HepG2 (cell line): ENCODE measurements at regions not wholly inside any gene's neighbourhood (a gene's known extent, or its start where the extent isn't known, plus 50 kb on each side); places are given as distances from the start of the nearest gene placed in this dataset.

ENCODE experiments used
- ATAC-seq: fragments of 200-7000 bp; cut with Tn5 transposase; 3 replicates; pipeline ENCODE4 v1.9.1; 2020; ENCODE audit warnings: mild to moderate bottlenecking, moderate library complexity
- BruUV-seq: library from RNA; stranded (reverse); fragments of 400-500 nt; replicated peaks from 2 replicates; lab custom pipeline; 2021; lab: Mats Ljungman, UMichigan
- CTCF ChIA-PET: fragments of 300-600 bp; formaldehyde crosslinking; extraction: SDS; loops from one replicate; lab custom pipeline; 2021; ENCODE audit warnings: low total read pairs, inconsistent platforms, low intra/inter-chr PET ratio; lab: Yijun Ruan, JAX
- POLR2A ChIA-PET: fragments of 350-600 bp; sonication (Branson Sonifier 250); formaldehyde crosslinking; loops from one replicate; lab custom pipeline; 2020; ENCODE audit warnings: antibody characterized with exemption, inconsistent platforms; lab: Yijun Ruan, JAX
- DNase-seq: peaks from one replicate; pipeline ENCODE4 v3.0.0-alpha.2; 2015; ENCODE audit warnings: low spot score
- FAIRE-seq: peaks from 3 replicates; lab custom pipeline; 2011; peaks lifted over from hg19 to GRCh38; lab: Jason Lieb, UNC
- H2AFZ ChIP-seq: one replicate; pipeline ENCODE4 v1.6.1; 2011; ENCODE audit warnings: low read length, inconsistent platforms
- H3K27ac ChIP-seq: fragments of 300-600 bp; 3 replicates; pipeline ENCODE4 v1.8.0; 2011; ENCODE audit warnings: mixed run types, mild to moderate bottlenecking, mixed read lengths, low read length, inconsistent platforms; ENCODE audit not compliant: insufficient read depth; ENCODE audit errors: extremely low read length
- H3K27me3 ChIP-seq, 2 experiments: fragments of 200-600 bp in 1 of 2; 2 replicates in 1 of 2; 3 replicates in 1 of 2; pipeline versions ENCODE4 v1.6.0 to v1.8.0; 2011; ENCODE audit warnings: low read length in 2 of 2, mild to moderate bottlenecking in 2 of 2, moderate library complexity in 2 of 2, inconsistent platforms in 1 of 2; ENCODE audit not compliant: insufficient read depth in 2 of 2, control insufficient read depth in 1 of 2
- H3K36me3 ChIP-seq, 2 experiments: fragments of 200-600 bp in 1 of 2; replicated peaks in 1 of 2; 2 replicates in 1 of 2; 3 replicates in 1 of 2; pipeline versions ENCODE4 v1.5.1 to v1.8.0; 2011; ENCODE audit warnings: low read length in 2 of 2, inconsistent platforms in 1 of 2; ENCODE audit not compliant: insufficient read depth in 2 of 2, control insufficient read depth in 1 of 2
- H3K4me1 ChIP-seq: 2 replicates; pipeline ENCODE4 v1.5.1; 2012; ENCODE audit warnings: low read length, inconsistent platforms; ENCODE audit not compliant: insufficient read depth
- H3K4me2 ChIP-seq: 2 replicates; pipeline ENCODE4 v1.6.0; 2011; ENCODE audit warnings: low read depth, low read length, inconsistent platforms
- H3K4me3 ChIP-seq, 3 experiments: fragments of 200-600 bp in 1 of 3; sonication (generic), shearing (Covaris generic) in 1 of 3; replicated peaks in 1 of 3; 2 replicates each; pipeline ENCODE4 v1.5.1; 2011 to 2016; ENCODE audit warnings: low read length in 3 of 3, inconsistent platforms in 2 of 3, low read depth in 2 of 3, mild to moderate bottlenecking in 2 of 3, control low read depth in 1 of 3, mixed read lengths in 1 of 3; ENCODE audit not compliant: insufficient read depth in 1 of 3
- H3K79me2 ChIP-seq: one replicate; pipeline ENCODE4 v1.6.1; 2011; ENCODE audit warnings: low read length, inconsistent platforms; ENCODE audit not compliant: insufficient read depth
- H3K9ac ChIP-seq: 2 replicates; pipeline ENCODE4 v1.6.0; 2011; ENCODE audit warnings: mild to moderate bottlenecking, low read depth, low read length, inconsistent platforms; ENCODE audit not compliant: insufficient read depth
- H3K9me3 ChIP-seq: 2 replicates; pipeline ENCODE4 v1.5.1; 2012; ENCODE audit warnings: mild to moderate bottlenecking, low read length
- H4K20me1 ChIP-seq: 2 replicates; pipeline ENCODE4 v1.6.0; 2011; ENCODE audit warnings: inconsistent platforms, mild to moderate bottlenecking, low read length, moderate library complexity; ENCODE audit not compliant: insufficient read depth
- DMAP1 ChIP-seq: IDR thresholded peaks from 2 replicates; pipeline ENCODE4 v1.6.1; 2016
- E2F2 ChIP-seq: sonication (generic); formaldehyde crosslinking; IDR thresholded peaks from 2 replicates; pipeline ENCODE4 v1.4.0; 2020; ENCODE audit warnings: missing genetic modification reagents, borderline replicate concordance
- EZH2 ChIP-seq: conservative IDR thresholded peaks from 2 replicates; pipeline ENCODE4 v1.6.1; 2012; ENCODE audit warnings: mild to moderate bottlenecking, low read depth, low read length, moderate library complexity
- HMGA1 ChIP-seq: sonication (generic); formaldehyde crosslinking; conservative IDR thresholded peaks from 2 replicates; pipeline ENCODE4 v1.4.0; 2020; ENCODE audit warnings: missing genetic modification reagents
- LCORL ChIP-seq, 2 experiments: fragments of 450-650 bp in 1 of 2; sonication (generic) in 1 of 2; formaldehyde crosslinking in 1 of 2; IDR thresholded peaks; 2 replicates each; pipeline versions ENCODE4 v1.5.0 to v1.6.1; 2017 to 2020; ENCODE audit warnings: antibody characterized with exemption in 1 of 2, missing genetic modification reagents in 1 of 2
- MAFK ChIP-seq, 2 experiments: IDR thresholded peaks in 1 of 2; conservative IDR thresholded peaks in 1 of 2; 2 replicates each; pipeline ENCODE4 v1.6.1; 2011; ENCODE audit warnings: improper control_type of control experiment in 2 of 2, low read length in 2 of 2
- PHF20 ChIP-seq: sonication (generic); formaldehyde crosslinking; IDR thresholded peaks from 2 replicates; pipeline ENCODE4 v1.5.0; 2020; ENCODE audit warnings: mild to moderate bottlenecking, missing genetic modification reagents
- SMC3 ChIP-seq: IDR thresholded peaks from 2 replicates; pipeline ENCODE4 v1.6.1; 2011; ENCODE audit warnings: low read length, improper control_type of control experiment
- ZBTB10 ChIP-seq: sonication (generic); formaldehyde crosslinking; IDR thresholded peaks from 2 replicates; pipeline ENCODE4 v1.4.0; 2020; ENCODE audit warnings: missing genetic modification reagents, borderline replicate concordance
- ZBTB42 ChIP-seq: sonication (generic); formaldehyde crosslinking; IDR thresholded peaks from 2 replicates; pipeline ENCODE4 v1.5.0; 2020; ENCODE audit warnings: mild to moderate bottlenecking, missing genetic modification reagents
- ZNF432 ChIP-seq: sonication (generic); formaldehyde crosslinking; IDR thresholded peaks from 2 replicates; pipeline ENCODE4 v1.5.0; 2020; ENCODE audit warnings: missing genetic modification reagents, mild to moderate bottlenecking, borderline replicate concordance
- ZNF816 ChIP-seq: sonication (generic); formaldehyde crosslinking; IDR thresholded peaks from 2 replicates; pipeline ENCODE4 v1.8.0; 2022; ENCODE audit warnings: missing genetic modification reagents, mild to moderate bottlenecking, borderline replicate concordance
- ZSCAN22 ChIP-seq: sonication (generic); formaldehyde crosslinking; IDR thresholded peaks from 2 replicates; pipeline ENCODE4 v1.4.0; 2020; ENCODE audit warnings: mild to moderate bottlenecking, missing genetic modification reagents
- WGBS: methylation state at CpG from one replicate; pipeline ENCODE4 v1.1.6; 2017; ENCODE audit warnings: low lambda C conversion rate; 5-methylcytosine and 5-hydroxymethylcytosine counted together
- in situ Hi-C: cut with HindIII; loops from 2 replicates; pipeline ENCODE4 v1.10.0; 2017; ENCODE audit warnings: low pct_unique_long_range_greater_than_20kb; ENCODE audit not compliant: extremely low pct_ligation_motif_present
- intact Hi-C: fragments of 100-400 bp; cut with micrococcal nuclease; formaldehyde crosslinking; loops from one replicate; pipeline ENCODE4 v1.10.0; 2022; ENCODE audit not compliant: unreplicated experiment

GRCh38 chr13:38535261-38535660 is 151.6 kb upstream of the FREM2 start:
- Histone ChIP-seq H3K4me2 (no peak overlapping the region), H3K4me1 (no peaks in the 10 kb centered on the region), H4K20me1 (no peaks in the 10 kb centered on the region), H3K9ac (no peak overlapping the region), H3K27ac (no peak overlapping the region), H3K9me3 (no peaks in the 10 kb centered on the region), H3K27me3 (no peaks in the 10 kb centered on the region), H3K36me3 (no peaks in the 10 kb centered on the region), H3K79me2 (no peaks in the 10 kb centered on the region), H3K4me3 (no peak overlapping the region), H2AFZ (no peak overlapping the region)
- BruUV-seq: no TSS peak
- TF ChIP-seq ZBTB10 (no peak), ZBTB42 (CRISPR knock-in tag) (no peak), E2F2 (CRISPR knock-in tag) (no peak), ZSCAN22 (CRISPR knock-in tag) (no peak), DMAP1 (no peak), EZH2 (no peak), ZNF432 (CRISPR knock-in tag) (no peak), SMC3 (no peak), HMGA1 (CRISPR knock-in tag) (no peak), PHF20 (CRISPR knock-in tag) (no peak), MAFK (conservative IDR thresholded peaks at IDR 0.05 in 1 of 2, IDR thresholded peaks at IDR 0.05 in 1 of 2; ENCODE audit: low read length in 2 of 2) (no peak), ZNF816 (CRISPR knock-in tag) (no peak), LCORL (IDR thresholded peaks at IDR 0.05) (no peak), LCORL (CRISPR knock-in tag; IDR thresholded peaks at IDR 0.05) (no peak)
- FAIRE-seq (no peak), ATAC-seq (no peak), DNase-seq (no peak)
- in situ Hi-C loops: no loop called here
- POLR2A ChIA-PET: no interaction called here
- CTCF ChIA-PET: no interaction called here
- intact Hi-C loops: no loop called here
- WGBS: under 1% methylated on average over 7 of the region's 7 CpGs
